Stimulated activated CD4-positive, alpha-beta T cell treated with anti-CD3 and anti-CD28 coated beads, Interleukin-12 subunit alpha, Interleukin-12 subunit beta, amount 100 ng/mL, for 24 hours (primary cell): ENCODE measurements at regions not wholly inside any gene's neighbourhood (a gene's known extent, or its start where the extent isn't known, plus 50 kb on each side); places are given as distances from the start of the nearest gene placed in this dataset.
"Not testable (repeated sequence)": the region's sequence is repeated elsewhere in the genome, so short reads cannot be mapped to it uniquely, and the experiment has no call there.

Source experiments
- DNase-seq, 2 experiments: peaks; one replicate each; pipeline ENCODE4 v3.0.0-alpha.2; 2020; ENCODE audit warnings: low read depth in 2 of 2

GRCh38 chrX:106356580-106356979 lies 188.5 kb downstream of the PWWP3B start:
- DNase-seq: no peak

DNA sequence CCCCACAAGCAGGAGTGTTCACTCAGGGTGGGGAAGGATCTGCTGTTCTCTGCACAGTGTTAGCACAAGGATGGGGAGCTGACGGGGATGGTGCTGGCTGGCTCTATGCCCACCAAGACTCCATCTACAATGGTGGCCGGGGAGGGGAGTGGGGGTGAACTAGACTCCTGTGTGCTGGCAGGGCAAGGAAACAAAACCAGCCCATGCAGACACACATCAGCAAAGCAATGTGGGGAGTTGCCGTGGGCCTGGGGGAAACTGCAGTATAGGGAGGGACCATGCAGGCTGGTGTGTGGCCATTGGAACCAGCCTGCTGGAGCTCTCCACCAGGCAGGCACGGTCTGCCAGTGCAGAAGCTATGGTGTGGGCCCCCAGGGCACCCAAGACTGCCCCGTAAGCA lies 195.1 kb downstream of the PWWP3B start:
- DNase-seq: no peak

DNA sequence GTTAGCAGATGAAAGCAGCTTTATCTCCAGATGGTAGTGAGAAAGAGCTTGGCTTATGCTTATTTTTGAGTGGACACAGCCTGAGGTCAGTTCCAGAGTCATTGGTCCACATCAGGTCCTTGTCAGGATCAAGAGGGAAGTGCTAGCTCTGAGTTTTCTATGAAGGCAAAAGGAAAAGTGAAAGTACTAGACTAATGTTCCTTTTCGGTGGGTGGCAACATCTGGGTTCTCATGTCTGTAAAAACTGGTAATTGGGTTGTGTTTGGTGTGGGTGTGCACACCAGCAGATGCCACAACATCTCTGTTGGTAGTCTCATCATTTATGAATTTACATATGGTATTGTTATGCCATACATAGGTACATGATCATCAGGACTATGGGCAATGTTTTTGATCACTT lies 210.5 kb downstream of the PWWP3B start:
- DNase-seq: no peak

GRCh38 chrX:106391284-106391911 lies 220.4 kb upstream of the RADX start:
- DNase-seq: no peak

DNA sequence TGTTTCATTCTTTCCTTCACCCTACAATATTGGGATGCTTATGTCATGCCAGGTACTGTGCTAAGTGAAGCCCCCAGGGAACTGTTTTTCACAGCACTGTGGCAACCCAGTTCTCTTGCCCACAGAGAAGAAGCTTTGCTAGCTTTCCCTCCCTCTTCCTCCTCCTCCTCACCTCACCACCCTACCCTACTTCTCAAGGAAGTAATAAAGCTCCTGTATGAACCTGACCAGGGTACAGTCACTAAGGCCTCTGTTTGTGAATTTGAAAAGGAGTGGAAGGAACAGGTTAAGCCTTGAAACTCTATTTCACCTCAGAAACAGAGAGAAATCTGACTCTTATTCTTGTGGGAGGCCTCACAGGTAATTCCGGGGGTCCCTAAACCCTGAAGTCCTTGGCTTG lies 219.4 kb upstream of the RADX start:
- no peak for DNase-seq

DNA sequence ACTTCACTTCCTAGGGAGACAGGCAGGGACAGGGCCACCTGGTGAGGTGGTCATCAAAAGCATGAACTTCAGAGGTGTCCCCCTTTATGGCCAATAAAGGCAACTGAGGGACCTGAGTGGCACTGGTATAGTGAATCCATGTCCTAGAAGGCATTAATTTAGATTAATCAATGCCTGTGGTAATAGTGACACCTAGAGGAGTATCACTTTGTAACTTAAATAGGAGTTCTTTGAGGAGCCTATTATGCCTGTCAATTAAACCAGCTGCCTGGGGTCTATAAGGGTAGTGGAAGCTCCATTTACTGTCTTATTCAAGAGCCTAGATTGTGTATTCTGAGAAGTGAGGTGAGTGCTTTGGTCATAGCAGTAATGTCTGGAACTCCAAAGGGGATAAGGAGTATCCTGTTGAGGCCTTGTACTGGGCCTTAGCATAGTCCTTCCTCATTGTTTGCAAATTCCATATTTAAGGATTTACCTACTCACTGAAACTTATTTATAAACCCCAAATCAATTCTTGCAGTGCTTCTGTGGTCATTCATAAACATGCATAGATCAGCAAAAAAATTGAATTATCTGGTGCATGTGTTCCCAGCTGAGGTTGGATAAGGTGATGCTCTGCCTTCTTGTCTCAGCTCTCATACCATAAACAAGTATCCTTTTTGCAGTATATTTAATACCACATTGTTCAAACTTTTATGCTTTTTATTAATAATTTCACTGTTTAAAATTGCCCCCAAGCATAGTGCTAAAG lies 213.8 kb upstream of the RADX start:
- no peak for DNase-seq

GRCh38 chrX:106401965-106402559 lies 209.7 kb upstream of the RADX start:
- no peak for DNase-seq

GRCh38 chrX:106404512-106404911 lies 207.3 kb upstream of the RADX start:
- DNase-seq: no peak

- DNase-seq: no peak
Measured at GRCh38 chrX:106415276-106415895, 196.4 kb upstream of the RADX start.

GRCh38 chrX:106436691-106437090 lies 175.1 kb upstream of the RADX start:
- DNase-seq: no peak

GRCh38 chrX:106437407-106437806 lies 174.4 kb upstream of the RADX start:
- no peak for DNase-seq

GRCh38 chrX:106450405-106450804 lies 161.4 kb upstream of the RADX start:
- DNase-seq: no peak

- no peak for DNase-seq
Measured at GRCh38 chrX:106451933-106452332, 159.8 kb upstream of the RADX start.

DNA sequence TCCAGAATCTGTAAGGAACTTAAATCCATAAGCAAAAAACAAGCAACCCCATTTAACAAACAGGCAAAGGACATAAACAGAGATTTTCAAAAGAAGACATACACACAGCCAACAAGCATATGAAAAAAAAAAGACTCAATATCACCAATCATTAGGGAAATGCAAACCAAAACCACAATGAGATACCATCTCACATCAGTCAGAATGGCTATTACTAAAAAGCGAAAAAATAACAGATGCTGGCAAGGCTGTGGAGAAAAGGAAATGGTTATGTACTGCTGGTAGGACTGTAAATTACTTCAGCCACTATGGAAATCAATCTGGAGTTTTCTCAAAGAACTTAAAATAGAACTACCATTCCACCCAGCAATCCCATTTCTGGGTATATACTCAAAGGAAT lies 156.8 kb upstream of the RADX start:
- DNase-seq: no peak

DNA sequence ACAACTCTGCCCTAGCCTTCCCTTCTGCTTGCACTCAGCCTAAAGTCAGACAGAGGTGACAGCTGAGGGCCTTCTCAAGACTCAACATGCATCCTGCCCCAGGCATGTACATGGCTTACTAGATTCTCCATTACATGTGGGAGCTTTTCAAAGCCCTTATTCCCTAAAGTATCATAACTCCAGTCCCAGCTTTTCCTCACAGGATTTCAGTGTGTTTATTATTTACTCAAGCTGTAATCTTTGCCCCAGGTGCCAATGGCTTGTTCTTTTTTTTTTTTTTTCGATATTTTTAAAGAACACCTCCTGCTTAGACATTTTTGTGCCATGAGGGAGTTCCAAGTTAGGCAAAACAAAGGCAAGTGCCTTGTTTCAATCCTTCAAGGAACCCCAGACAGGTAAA lies 154.0 kb upstream of the RADX start:
- no peak for DNase-seq

DNA sequence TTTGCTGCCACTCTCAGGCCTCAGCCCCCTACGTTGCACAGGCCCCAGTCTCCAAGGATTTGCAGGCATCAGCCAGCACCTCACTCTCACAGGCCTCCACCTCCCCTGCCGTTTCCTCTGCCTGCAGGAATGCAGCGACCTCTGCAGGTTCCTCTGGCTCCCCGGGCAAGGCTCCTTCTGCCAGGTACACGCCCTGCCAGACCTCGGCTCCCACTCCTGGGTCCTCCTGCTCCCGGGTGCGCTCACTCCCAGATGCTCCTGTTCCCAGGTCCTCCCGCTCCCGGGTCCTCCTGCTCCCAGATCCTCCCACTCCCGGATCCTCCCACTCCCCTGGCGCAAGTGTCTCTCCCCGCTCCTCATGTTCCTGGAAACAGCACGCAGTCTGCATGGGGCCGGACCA lies 144.4 kb upstream of the RADX start:
- DNase-seq: no peak

DNA sequence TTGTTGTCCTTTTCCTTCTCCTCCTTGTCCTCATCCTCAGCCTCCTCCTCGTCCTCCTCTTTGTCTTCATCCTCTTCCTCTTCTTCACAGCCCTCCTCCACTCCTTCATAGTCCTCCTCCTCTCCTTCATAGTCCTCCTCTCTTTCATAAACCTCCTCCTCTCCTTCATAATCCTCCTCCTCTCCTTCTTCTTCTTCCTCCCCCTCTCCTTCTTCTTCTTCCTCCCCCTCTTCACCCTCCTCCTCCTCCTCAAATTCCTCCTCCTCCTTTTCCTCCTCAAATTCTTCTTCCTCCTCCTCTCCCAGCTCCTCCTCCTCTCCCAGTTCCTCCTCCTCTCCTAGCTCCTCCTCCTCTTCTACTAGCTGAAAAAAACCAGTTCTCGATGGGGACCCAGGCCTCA lies 143.8 kb upstream of the RADX start:
- DNase-seq: no peak

- no peak for DNase-seq
Measured at GRCh38 chrX:106468433-106468832, 143.3 kb upstream of the RADX start.

DNA sequence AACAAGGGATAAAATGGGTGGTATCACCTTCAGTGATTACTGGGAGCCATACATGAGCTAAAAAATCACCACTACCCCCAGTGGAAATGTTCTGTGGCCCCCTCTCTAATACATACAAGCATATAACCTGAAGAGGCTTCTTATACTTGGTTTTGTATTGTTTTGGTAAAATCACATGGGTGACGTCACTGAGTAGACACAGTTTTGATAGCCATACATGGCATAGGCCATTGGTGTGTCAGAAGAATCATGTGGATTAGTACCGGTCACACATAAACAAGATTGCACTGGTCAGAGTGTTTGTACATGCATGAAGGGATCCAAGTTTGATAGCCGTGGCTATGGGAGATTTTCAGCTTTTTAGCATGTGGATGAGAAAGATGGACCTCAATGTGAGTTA lies 131.9 kb upstream of the RADX start:
- no peak for DNase-seq

DNA sequence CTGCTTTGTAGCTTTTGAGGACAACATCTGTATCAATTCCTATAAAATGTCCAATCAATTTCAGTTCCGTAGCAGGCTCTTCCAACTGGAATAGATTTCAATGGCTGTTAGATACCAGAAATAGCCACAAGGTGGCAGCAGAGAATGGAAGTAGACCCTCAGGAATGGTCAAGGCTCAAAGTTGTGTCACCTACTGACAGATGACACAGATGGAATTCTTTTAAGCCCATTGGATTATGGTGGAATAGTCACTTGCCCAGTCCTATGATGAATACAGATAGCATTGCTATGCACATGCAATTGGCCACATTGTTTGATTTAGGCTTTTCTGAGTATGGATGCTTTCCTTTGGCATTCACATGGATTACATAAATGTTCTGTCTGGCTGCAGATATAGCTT lies 130.4 kb upstream of the RADX start:
- peak in 1 of 2 experiments; percentile 9 for DNase-seq

DNA sequence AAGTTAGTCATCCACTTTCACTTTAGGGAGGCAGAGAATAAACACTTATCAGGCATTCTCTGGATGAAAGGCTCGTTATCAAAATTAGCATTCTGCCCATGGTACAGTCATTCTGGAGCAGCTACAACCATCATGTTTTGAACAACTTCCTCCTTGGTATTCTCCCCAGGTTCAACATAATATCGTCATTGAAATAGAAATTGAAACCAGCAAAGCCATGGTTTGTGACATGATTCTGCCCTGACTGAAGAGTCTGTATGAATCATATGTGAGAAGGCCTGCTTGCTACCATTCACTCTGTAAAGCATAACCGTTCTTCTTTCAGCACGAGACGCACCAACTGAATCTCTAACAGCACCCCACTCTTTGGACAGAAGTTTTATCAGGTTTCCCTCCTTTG lies 127.5 kb upstream of the RADX start:
- no peak for DNase-seq

- not testable (repeated sequence) for DNase-seq
Measured at GRCh38 chrX:106493210-106493816, 118.5 kb upstream of the RADX start.
